Neural cell (in vitro differentiated cells): ENCODE measurements at regions not wholly inside any gene's neighbourhood (a gene's known extent, or its start where the extent isn't known, plus 50 kb on each side); places are given as distances from the start of the nearest gene placed in this dataset.

Experiments
- H2AFZ ChIP-seq: fragments of 200-600, 300-800 bp; sonication (generic), shearing (Covaris generic); 2 replicates; pipeline ENCODE4 v1.6.0; 2014; ENCODE audit warnings: low read depth, mild to moderate bottlenecking, antibody characterized with exemption, low read length, moderate library complexity
- H3F3A ChIP-seq: fragments of 200-600 bp; shearing (Covaris generic); 2 replicates; pipeline ENCODE4 v1.6.1; 2016; ENCODE audit warnings: mild to moderate bottlenecking, moderate library complexity, mixed read lengths, antibody characterized with exemption, low read length; ENCODE audit not compliant: insufficient read depth, poor library complexity, severe bottlenecking
- H3K27ac ChIP-seq: fragments of 200-600, 300-800 bp; sonication (generic), shearing (Covaris generic); 2 replicates; pipeline ENCODE4 v1.5.1; 2014; ENCODE audit warnings: mild to moderate bottlenecking, low read length, moderate library complexity
- H3K27me3 ChIP-seq: fragments of 300-800, 200-600 bp; sonication (generic), shearing (Covaris generic); 2 replicates; pipeline ENCODE4 v1.6.0; 2014; ENCODE audit warnings: mild to moderate bottlenecking, low read depth, low read length, moderate library complexity; ENCODE audit not compliant: insufficient read depth
- H3K36me3 ChIP-seq: fragments of 300-800, 200-600 bp; sonication (generic), shearing (Covaris generic); 2 replicates; pipeline ENCODE4 v1.5.1; 2014; ENCODE audit warnings: mild to moderate bottlenecking, antibody characterized with exemption, low read length, moderate library complexity; ENCODE audit not compliant: insufficient read depth
- H3K4me2 ChIP-seq: fragments of 300-800, 200-600 bp; sonication (generic), shearing (Covaris generic); 2 replicates; pipeline ENCODE4 v1.6.0; 2014; ENCODE audit warnings: mild to moderate bottlenecking, low read length
- H3K4me3 ChIP-seq: fragments of 300-800, 200-600 bp; sonication (generic), shearing (Covaris generic); 2 replicates; pipeline ENCODE4 v1.5.1; 2014; ENCODE audit warnings: mild to moderate bottlenecking, low read length, moderate library complexity
- H3K79me2 ChIP-seq: fragments of 200-600 bp; shearing (Covaris generic); replicated peaks from 2 replicates; pipeline ENCODE4 v1.6.0; 2014; ENCODE audit warnings: mild to moderate bottlenecking, low read length, moderate library complexity; ENCODE audit not compliant: insufficient read depth
- H3K9ac ChIP-seq: fragments of 300-800, 200-600 bp; sonication (generic), shearing (Covaris generic); 2 replicates; pipeline ENCODE4 v1.6.1; 2016; ENCODE audit warnings: mild to moderate bottlenecking, low read length, mixed read lengths
- H3K9me2 ChIP-seq: fragments of 200-600 bp; shearing (Covaris generic); 2 replicates; pipeline ENCODE4 v1.6.1; 2016; ENCODE audit warnings: mild to moderate bottlenecking, low read length, mixed read lengths; ENCODE audit not compliant: insufficient read depth
- H3K9me3 ChIP-seq: fragments of 200-600, 300-800 bp; sonication (generic), shearing (Covaris generic); 2 replicates; pipeline ENCODE4 v1.6.1; 2016; ENCODE audit warnings: mild to moderate bottlenecking, mixed run types, low read length, moderate library complexity, mixed read lengths
- H4K20me1 ChIP-seq: fragments of 200-600 bp; shearing (Covaris generic); 2 replicates; pipeline ENCODE4 v1.6.1; 2016; ENCODE audit warnings: mild to moderate bottlenecking, mixed run types; ENCODE audit not compliant: insufficient read depth
- CTCF ChIP-seq: fragments of 450-650 bp; IDR thresholded peaks from 2 replicates; pipeline ENCODE4 v1.5.1; 2014; ENCODE audit warnings: antibody characterized with exemption, mild to moderate bottlenecking, moderate library complexity; ENCODE audit not compliant: poor library complexity, severe bottlenecking
- EP300 ChIP-seq: fragments of 450-650 bp; conservative IDR thresholded peaks from 2 replicates; pipeline ENCODE4 v1.6.1; 2014; ENCODE audit warnings: antibody characterized with exemption, mild to moderate bottlenecking, moderate library complexity; ENCODE audit not compliant: poor library complexity, severe bottlenecking
- EZH2 ChIP-seq: fragments of 200-600, 300-800 bp; shearing (Covaris generic), sonication (generic); IDR thresholded peaks from 2 replicates; pipeline ENCODE4 v1.6.1; 2014; ENCODE audit warnings: antibody characterized with exemption, low read length, borderline replicate concordance, mild to moderate bottlenecking; ENCODE audit not compliant: insufficient read depth, poor library complexity, severe bottlenecking
- MXI1 ChIP-seq: fragments of 450-650 bp; conservative IDR thresholded peaks from 2 replicates; pipeline ENCODE4 v1.6.1; 2014; ENCODE audit warnings: antibody characterized with exemption, mild to moderate bottlenecking; ENCODE audit not compliant: poor library complexity, severe bottlenecking
- POLR2AphosphoS5 ChIP-seq: IDR thresholded peaks from 2 replicates; pipeline ENCODE4 v1.6.1; 2012
- RAD21 ChIP-seq: fragments of 450-650 bp; conservative IDR thresholded peaks from 2 replicates; pipeline ENCODE4 v1.6.1; 2014; ENCODE audit warnings: antibody characterized with exemption, mild to moderate bottlenecking, moderate library complexity
- REST ChIP-seq: IDR thresholded peaks from 2 replicates; pipeline ENCODE4 v1.6.1; 2012; ENCODE audit warnings: borderline replicate concordance
- SMC3 ChIP-seq: fragments of 450-650 bp; conservative IDR thresholded peaks from 2 replicates; pipeline ENCODE4 v1.6.1; 2014; ENCODE audit warnings: antibody characterized with exemption, mild to moderate bottlenecking, moderate library complexity; ENCODE audit not compliant: poor library complexity
- TAF1 ChIP-seq: IDR thresholded peaks from 2 replicates; pipeline ENCODE4 v1.6.1; 2012; ENCODE audit warnings: low read depth

- Histone ChIP-seq H2AFZ (no peak overlapping the region), H4K20me1 (no peaks in the 10 kb centered on the region), H3F3A (no peaks in the 10 kb centered on the region), H3K27me3 (no peaks in the 10 kb centered on the region), H3K79me2 (no peaks in the 10 kb centered on the region), H3K9ac (no peak overlapping the region), H3K36me3 (no peaks in the 10 kb centered on the region), H3K4me2 (no peak overlapping the region), H3K27ac (no peak overlapping the region), H3K9me3 (no peaks in the 10 kb centered on the region), H3K9me2 (no peaks in the 10 kb centered on the region), H3K4me3 (no peak overlapping the region)
- TF ChIP-seq TAF1 (no peak), CTCF (no peak), EP300 (no peak), MXI1 (no peak), EZH2 (no peak), POLR2AphosphoS5 (no peak), RAD21 (no peak), REST (no peak), SMC3 (no peak)
Measured at GRCh38 chr15:69848096-69848495, 249.6 kb downstream of the TLE3 start.

- TF ChIP-seq POLR2AphosphoS5 (no peak), REST (no peak), CTCF (no peak), RAD21 (no peak), TAF1 (no peak), SMC3 (no peak), EP300 (no peak), EZH2 (no peak), MXI1 (no peak)
- H4K20me1 ChIP-seq, result no peaks in the 10 kb centered on the region
- H2AFZ ChIP-seq, result no peak overlapping the region
- H3K9me3 ChIP-seq, result no peaks in the 10 kb centered on the region
- H3K79me2 ChIP-seq, result no peaks in the 10 kb centered on the region
- H3K4me3 ChIP-seq, result no peak overlapping the region
- no peaks in the 10 kb centered on the region for H3K27me3 ChIP-seq
- no peaks in the 10 kb centered on the region for H3F3A ChIP-seq
- no peak overlapping the region for H3K9ac ChIP-seq
- H3K9me2 ChIP-seq, result no peaks in the 10 kb centered on the region
- no peaks in the 10 kb centered on the region for H3K36me3 ChIP-seq
- no peak overlapping the region for H3K4me2 ChIP-seq
- no peak overlapping the region for H3K27ac ChIP-seq
Measured at GRCh38 chr15:69848551-69849231, 249.0 kb downstream of the TLE3 start.
